BJ (cell line): ENCODE measurements at regions not wholly inside any gene's neighbourhood (a gene's known extent, or its start where the extent isn't known, plus 50 kb on each side); places are given as distances from the start of the nearest gene placed in this dataset.

Experiments used
- CTCF ChIA-PET: fragments of 350-600 bp; formaldehyde crosslinking; extraction: SDS; loops from one replicate; lab custom pipeline; 2021; ENCODE audit warnings: antibody characterized with exemption, inconsistent platforms; lab: Yijun Ruan, JAX
- POLR2A ChIA-PET: fragments of 300-600 bp; sonication (Branson Sonifier 250); formaldehyde crosslinking; extraction: SDS; loops from one replicate; lab custom pipeline; 2021; ENCODE audit warnings: antibody characterized with exemption; lab: Charles Lee
- DNase-seq: peaks from one replicate; pipeline ENCODE4 v3.0.0-alpha.2; 2011; ENCODE audit warnings: low read depth
- H3K27me3 ChIP-seq: 2 replicates; pipeline ENCODE4 v1.6.0; 2011; ENCODE audit warnings: low read length; ENCODE audit not compliant: control insufficient read depth, insufficient read depth
- H3K36me3 ChIP-seq: 2 replicates; pipeline ENCODE4 v1.5.1; 2011; ENCODE audit warnings: low read length; ENCODE audit not compliant: control insufficient read depth, insufficient read depth
- H3K4me3 ChIP-seq: 2 replicates; pipeline ENCODE4 v1.5.1; 2011; ENCODE audit warnings: low read depth, mild to moderate bottlenecking, control low read depth, low read length
- TF ChIP-seq, protein P1 (sequence below): IDR thresholded peaks from 2 replicates; pipeline ENCODE4 v1.5.1; 2011; ENCODE audit warnings: low read depth, mild to moderate bottlenecking, control low read depth, inconsistent platforms, low read length, moderate library complexity; ENCODE audit not compliant: insufficient read depth

DNA sequence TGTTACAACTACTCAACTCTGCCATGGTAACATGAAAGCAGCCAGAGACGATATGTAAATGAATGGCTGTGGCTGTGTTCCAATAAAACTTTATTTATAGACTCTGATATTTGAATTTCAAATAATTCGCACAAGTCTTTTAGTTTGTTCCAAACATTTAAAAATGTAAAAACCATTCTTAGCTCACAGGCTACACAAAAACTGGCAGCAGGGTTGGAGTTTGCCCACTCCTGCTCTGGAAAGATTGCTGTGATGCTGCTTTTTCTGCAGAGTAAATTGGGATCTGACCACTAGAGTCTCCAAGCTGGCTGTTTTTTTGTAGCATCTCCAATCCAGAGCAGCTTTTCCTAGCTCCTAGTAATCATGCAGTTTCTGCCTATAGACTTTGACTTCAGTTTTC is 157.5 kb downstream of the CHRM3 start:
- POLR2A ChIA-PET = no interaction called here
- no peak for DNase-seq
- H3K4me3 ChIP-seq = no peak overlapping the region
- TF ChIP-seq, protein P1, sequence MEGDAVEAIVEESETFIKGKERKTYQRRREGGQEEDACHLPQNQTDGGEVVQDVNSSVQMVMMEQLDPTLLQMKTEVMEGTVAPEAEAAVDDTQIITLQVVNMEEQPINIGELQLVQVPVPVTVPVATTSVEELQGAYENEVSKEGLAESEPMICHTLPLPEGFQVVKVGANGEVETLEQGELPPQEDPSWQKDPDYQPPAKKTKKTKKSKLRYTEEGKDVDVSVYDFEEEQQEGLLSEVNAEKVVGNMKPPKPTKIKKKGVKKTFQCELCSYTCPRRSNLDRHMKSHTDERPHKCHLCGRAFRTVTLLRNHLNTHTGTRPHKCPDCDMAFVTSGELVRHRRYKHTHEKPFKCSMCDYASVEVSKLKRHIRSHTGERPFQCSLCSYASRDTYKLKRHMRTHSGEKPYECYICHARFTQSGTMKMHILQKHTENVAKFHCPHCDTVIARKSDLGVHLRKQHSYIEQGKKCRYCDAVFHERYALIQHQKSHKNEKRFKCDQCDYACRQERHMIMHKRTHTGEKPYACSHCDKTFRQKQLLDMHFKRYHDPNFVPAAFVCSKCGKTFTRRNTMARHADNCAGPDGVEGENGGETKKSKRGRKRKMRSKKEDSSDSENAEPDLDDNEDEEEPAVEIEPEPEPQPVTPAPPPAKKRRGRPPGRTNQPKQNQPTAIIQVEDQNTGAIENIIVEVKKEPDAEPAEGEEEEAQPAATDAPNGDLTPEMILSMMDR = no peak
- no peaks in the 10 kb centered on the region for H3K36me3 ChIP-seq
- CTCF ChIA-PET = no interaction called here
- no peaks in the 10 kb centered on the region for H3K27me3 ChIP-seq

DNA sequence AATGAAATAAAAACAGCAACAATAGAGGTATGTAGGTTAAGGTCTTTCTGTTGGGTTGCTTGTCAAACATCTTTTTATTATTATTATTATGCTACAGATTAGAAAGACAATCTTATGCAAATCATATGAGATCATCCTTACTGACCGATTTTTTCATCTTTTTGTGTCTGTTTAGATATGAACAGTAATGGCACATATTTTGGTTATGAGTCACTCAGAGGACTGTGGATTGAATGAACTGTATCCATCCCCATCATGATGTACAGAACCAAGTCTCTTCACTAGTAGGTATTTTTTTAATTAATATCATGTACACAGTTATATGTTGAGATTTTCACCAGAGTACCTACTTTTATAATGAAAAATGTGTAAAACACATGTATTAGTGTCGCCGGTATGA is 159.1 kb downstream of the CHRM3 start:
- POLR2A ChIA-PET = no interaction called here
- DNase-seq = no peak
- H3K27me3 ChIP-seq = no peaks in the 10 kb centered on the region
- no peaks in the 10 kb centered on the region for H3K36me3 ChIP-seq
- TF ChIP-seq, protein P1 = no peak
- CTCF ChIA-PET = no interaction called here
- no peak overlapping the region for H3K4me3 ChIP-seq

DNA sequence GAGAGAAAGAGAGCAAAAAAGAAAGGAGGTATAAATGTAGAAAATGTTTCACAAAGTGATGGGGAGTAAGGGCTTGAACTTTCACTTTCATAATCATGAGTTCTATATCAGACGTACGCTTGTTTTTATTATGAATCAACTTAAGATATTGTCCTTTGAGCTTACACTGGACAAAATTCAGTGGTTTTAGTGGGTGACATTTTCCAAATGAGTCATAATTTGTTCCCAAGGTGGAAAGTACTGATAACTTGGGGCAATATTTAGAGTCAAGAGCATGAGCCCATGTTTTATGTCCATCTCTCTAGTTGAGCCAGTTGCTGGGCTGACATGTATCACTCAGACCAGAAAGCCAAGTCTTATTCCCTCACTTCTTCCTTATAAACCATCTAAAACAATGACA is 161.6 kb downstream of the CHRM3 start:
- no peak overlapping the region for H3K4me3 ChIP-seq
- POLR2A ChIA-PET = no interaction called here
- TF ChIP-seq, protein P1 = no peak
- CTCF ChIA-PET = no interaction called here
- no peaks in the 10 kb centered on the region for H3K36me3 ChIP-seq
- no peaks in the 10 kb centered on the region for H3K27me3 ChIP-seq
- no peak for DNase-seq

DNA sequence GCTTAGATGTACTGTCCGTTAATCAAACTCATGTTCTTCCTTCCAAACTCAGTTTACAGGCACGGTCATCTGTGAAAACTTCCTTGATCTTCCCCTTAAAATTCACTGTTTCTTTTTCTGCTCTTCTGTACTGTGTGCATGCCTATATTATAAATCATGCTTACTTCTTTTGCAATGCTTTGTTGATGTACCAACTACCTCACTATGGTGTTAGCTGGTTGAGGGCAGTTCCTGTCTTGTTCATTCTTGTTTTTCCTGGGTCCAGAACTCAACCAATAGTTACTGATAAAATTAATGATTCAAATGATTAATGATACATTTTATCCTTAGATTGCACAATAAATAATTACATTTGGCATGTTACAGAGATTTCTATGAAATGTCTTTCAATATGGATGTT is 163.8 kb downstream of the CHRM3 start:
- ChIA-PET POLR2A (no interaction called here), CTCF (no interaction called here)
- DNase-seq = no peak
- Histone ChIP-seq H3K27me3 (no peaks in the 10 kb centered on the region), H3K36me3 (no peaks in the 10 kb centered on the region), H3K4me3 (no peak overlapping the region)
- TF ChIP-seq, protein P1 = no peak

DNA sequence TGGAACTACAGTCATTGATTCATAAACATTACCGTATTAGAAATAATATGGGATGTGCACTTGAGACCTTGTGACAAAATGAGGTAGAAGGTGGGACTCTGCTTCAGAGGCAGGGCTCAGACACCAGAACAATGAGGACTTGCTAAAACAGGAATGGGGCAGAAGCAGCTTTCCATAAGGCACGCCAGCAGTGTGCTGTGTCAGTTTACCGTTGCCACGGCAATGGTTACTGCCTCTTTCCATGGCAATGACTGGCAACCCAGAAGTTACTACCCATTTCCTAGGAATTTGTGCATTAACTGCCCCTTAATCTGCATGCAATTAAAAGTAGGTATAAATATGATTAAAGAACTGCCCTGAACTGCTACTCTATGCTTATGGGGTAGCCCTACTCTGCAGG is 169.0 kb downstream of the CHRM3 start:
- CTCF ChIA-PET = no interaction called here
- no peak overlapping the region for H3K4me3 ChIP-seq
- TF ChIP-seq, protein P1 = no peak
- H3K36me3 ChIP-seq = no peaks in the 10 kb centered on the region
- POLR2A ChIA-PET = no interaction called here
- DNase-seq = no peak
- H3K27me3 ChIP-seq = no peaks in the 10 kb centered on the region
